Heart left ventricle (tissue), 13 donors: ENCODE measurements at regions not wholly inside any gene's neighbourhood (a gene's known extent, or its start where the extent isn't known, plus 50 kb on each side); places are given as distances from the start of the nearest gene placed in this dataset.

Experiments
- POLR2A ChIP-seq, 2 donors: fragments of 450-650 bp; IDR thresholded peaks; one replicate each; pipeline ENCODE4 v1.6.1; 2017; ENCODE audit warnings: antibody characterized with exemption in 2 of 2, mild to moderate bottlenecking in 2 of 2, moderate library complexity in 2 of 2
- TF ChIP-seq, protein P1 (sequence below), 12 donors: fragments of 200-600 bp; sonication (generic) in 4 of 12; IDR thresholded peaks; one replicate each; pipeline versions ENCODE4 v1.5.0 to v1.8.0; 2018 to 2022; ENCODE audit warnings: antibody characterized with exemption in 12 of 12, mild to moderate bottlenecking in 5 of 12
- donor health status: ischemic (EF 13 %, LVEDD 7.1; RV severe dilation, severe dysfunction).
- donor health status: DM: no; HTN: yes; CAD: no.
- donor health status: DM: no; HTN: no; CAD: no.
- donor health status: ischemic (EF 25% LVEDD 6.9; RV normal size, moderate dysfunction).
- donor health status: ischemic (EF 25% LVEDD 5.7; RV mildly dilated, moderate dysfunction).
- donor health status: ischemic (EF 35%, LVEDD 5.7; RV mildly dilated, moderate dysfunction).
- donor health status: nonischemic (EF 11% LVEDD 7.7; RV severe dilation, severe dysfunction).
- donor health status: DM: yes; HTN: yes; CAD: no.
- donor health status: PGD.
- donor health status: ischemic (EF 29% LVEDD 5.4; RV normal size, mild dysfunction).
- donor health status: nonischemic (EF 23%, LVEDD 6.1; RV moderate dilation, normal function).

GRCh38 chr13:104565888-104566287 is 1499.7 kb upstream of the SLC10A2 start:
- TF ChIP-seq, protein P1, sequence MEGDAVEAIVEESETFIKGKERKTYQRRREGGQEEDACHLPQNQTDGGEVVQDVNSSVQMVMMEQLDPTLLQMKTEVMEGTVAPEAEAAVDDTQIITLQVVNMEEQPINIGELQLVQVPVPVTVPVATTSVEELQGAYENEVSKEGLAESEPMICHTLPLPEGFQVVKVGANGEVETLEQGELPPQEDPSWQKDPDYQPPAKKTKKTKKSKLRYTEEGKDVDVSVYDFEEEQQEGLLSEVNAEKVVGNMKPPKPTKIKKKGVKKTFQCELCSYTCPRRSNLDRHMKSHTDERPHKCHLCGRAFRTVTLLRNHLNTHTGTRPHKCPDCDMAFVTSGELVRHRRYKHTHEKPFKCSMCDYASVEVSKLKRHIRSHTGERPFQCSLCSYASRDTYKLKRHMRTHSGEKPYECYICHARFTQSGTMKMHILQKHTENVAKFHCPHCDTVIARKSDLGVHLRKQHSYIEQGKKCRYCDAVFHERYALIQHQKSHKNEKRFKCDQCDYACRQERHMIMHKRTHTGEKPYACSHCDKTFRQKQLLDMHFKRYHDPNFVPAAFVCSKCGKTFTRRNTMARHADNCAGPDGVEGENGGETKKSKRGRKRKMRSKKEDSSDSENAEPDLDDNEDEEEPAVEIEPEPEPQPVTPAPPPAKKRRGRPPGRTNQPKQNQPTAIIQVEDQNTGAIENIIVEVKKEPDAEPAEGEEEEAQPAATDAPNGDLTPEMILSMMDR (IDR thresholded peaks at IDR 0.05): no peak
- no peak for TF ChIP-seq POLR2A (IDR thresholded peaks at IDR 0.05)
